Lower lobe of right lung (tissue), 2 donors: ENCODE measurements at regions not wholly inside any gene's neighbourhood (a gene's known extent, or its start where the extent isn't known, plus 50 kb on each side); places are given as distances from the start of the nearest gene placed in this dataset.
A peak's percentile ranks its signal among the peaks of the same experiment; 100 is the strongest.

Experiments used
- ATAC-seq, 2 donors: fragments of 200-7000 bp; cut with Tn5 transposase; one replicate each; pipeline ENCODE4 v1.9.1; 2020 to 2022; ENCODE audit warnings: mild to moderate bottlenecking in 2 of 2, moderate library complexity in 2 of 2
- DNase-seq: peaks from one replicate; pipeline ENCODE4 v3.0.0-alpha.2; 2020
- H3K27ac ChIP-seq: fragments of 200-600 bp; one replicate; pipeline ENCODE4 v1.8.0; 2022
- H3K27me3 ChIP-seq: fragments of 200-600 bp; one replicate; pipeline ENCODE4 v1.8.0; 2022; ENCODE audit warnings: low read depth
- H3K36me3 ChIP-seq: fragments of 200-600 bp; one replicate; pipeline ENCODE4 v1.8.0; 2022; ENCODE audit warnings: mild to moderate bottlenecking
- H3K4me1 ChIP-seq: fragments of 200-600 bp; one replicate; pipeline ENCODE4 v1.8.0; 2022
- H3K4me3 ChIP-seq: fragments of 200-600 bp; one replicate; pipeline ENCODE4 v1.8.0; 2022; ENCODE audit warnings: mild to moderate bottlenecking
- H3K9me3 ChIP-seq: fragments of 200-600 bp; one replicate; pipeline ENCODE4 v1.8.0; 2022
- intact Hi-C: fragments of 100-400 bp; cut with DNase I; formaldehyde crosslinking; loops from one replicate; pipeline ENCODE4 v1.11.0; 2022
- TF ChIP-seq, protein P1 (sequence below): fragments of 200-600 bp; IDR thresholded peaks from one replicate; pipeline ENCODE4 v1.8.0; 2022; ENCODE audit warnings: antibody characterized with exemption, mild to moderate bottlenecking
- donor health status: DM: no; HTN: yes; CAD: no; lungs with severe emphysema.

DNA sequence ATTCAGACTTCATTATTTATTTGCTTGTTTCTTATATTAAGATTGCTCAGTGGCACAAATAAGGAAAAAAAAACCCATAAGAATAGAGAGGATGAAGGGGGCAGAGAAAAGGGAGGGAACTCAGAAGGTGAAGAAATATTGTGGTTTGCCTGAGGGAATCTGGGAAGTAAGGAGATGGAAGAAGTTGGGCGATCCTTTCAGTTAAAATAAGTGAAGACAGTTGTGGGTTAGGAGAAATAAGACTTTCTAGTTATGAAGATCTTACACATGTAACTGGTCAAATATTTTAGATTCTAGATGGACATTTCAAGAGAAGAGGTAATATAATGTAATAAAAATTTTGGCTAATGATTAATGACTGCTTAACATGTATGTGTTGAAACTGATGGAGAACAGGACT lies 138.7 kb upstream of the LIMCH1 start:
- TF ChIP-seq, protein P1, sequence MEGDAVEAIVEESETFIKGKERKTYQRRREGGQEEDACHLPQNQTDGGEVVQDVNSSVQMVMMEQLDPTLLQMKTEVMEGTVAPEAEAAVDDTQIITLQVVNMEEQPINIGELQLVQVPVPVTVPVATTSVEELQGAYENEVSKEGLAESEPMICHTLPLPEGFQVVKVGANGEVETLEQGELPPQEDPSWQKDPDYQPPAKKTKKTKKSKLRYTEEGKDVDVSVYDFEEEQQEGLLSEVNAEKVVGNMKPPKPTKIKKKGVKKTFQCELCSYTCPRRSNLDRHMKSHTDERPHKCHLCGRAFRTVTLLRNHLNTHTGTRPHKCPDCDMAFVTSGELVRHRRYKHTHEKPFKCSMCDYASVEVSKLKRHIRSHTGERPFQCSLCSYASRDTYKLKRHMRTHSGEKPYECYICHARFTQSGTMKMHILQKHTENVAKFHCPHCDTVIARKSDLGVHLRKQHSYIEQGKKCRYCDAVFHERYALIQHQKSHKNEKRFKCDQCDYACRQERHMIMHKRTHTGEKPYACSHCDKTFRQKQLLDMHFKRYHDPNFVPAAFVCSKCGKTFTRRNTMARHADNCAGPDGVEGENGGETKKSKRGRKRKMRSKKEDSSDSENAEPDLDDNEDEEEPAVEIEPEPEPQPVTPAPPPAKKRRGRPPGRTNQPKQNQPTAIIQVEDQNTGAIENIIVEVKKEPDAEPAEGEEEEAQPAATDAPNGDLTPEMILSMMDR = no peak
- Histone ChIP-seq H3K4me3 (no peak overlapping the region), H3K36me3 (no peaks in the 10 kb centered on the region), H3K27ac (no peak overlapping the region), H3K9me3 (no peaks in the 10 kb centered on the region), H3K4me1 (peaks cover 3% of the 10 kb centered on the region), H3K27me3 (no peaks in the 10 kb centered on the region)
- DNase-seq (no peak), ATAC-seq (no peak)
- intact Hi-C loops = no loop called here

DNA sequence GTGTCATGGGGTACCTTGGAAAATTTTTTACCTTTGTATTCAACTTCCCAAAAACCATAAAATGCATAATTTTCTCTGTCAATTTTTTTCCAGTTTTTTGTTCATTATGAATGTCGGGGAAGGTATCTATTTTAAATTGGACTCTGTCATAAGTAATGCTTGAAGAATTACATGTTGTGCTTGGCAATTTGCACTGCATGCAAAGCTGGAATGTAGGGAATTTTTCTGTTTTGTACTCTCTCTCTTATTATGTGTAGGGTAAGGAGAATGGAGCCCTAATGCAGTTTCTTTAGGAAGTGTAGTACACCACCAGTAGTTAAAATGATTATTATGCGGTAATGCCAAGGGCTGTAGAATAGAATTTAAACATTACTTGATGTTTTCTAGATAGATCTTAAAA lies 137.7 kb upstream of the LIMCH1 start:
- H3K27ac ChIP-seq = no peak overlapping the region

DNA sequence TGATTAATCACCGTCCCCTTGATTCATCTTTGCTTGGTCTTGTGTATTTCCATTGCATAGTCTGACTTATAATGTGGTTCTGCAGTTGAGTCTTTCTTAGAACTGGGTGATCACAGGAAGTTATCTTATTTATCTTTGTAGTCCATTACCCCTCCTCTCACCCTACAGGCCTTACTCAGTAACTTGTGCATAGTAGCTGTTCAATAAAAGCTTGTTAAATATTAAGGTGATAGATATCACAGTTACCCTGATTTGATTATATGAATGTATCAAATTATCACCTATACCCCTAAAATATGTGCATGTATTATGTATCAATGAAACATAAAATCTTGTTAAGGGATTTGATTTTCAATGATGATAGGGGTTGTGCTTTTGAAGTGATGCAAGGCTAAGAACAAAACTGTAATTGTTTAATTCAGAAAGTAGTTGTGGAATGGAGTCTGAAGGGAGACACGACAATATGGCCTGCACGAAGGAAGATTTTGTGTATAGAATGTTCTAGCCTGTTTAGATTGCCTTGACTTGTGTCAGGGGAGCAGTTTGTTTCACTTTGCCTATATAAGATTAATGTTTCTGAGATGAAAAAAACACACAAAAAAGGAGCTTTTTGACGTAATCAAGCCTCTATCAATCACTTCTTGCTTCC lies 132.4 kb upstream of the LIMCH1 start:
- TF ChIP-seq, protein P1 = no peak
- intact Hi-C loops = no loop called here
- H3K9me3 ChIP-seq = no peaks in the 10 kb centered on the region
- no peaks in the 10 kb centered on the region for H3K36me3 ChIP-seq
- H3K27ac ChIP-seq = no peak overlapping the region
- no peak for ATAC-seq
- no peak for DNase-seq
- H3K4me3 ChIP-seq = no peak overlapping the region
- peaks cover 13% of the 10 kb centered on the region for H3K4me1 ChIP-seq
- H3K27me3 ChIP-seq = no peaks in the 10 kb centered on the region

More for the DNA sequence above, 137.7 kb upstream of the LIMCH1 start:
- TF ChIP-seq, protein P1 = no peak
- DNase-seq = no peak
- Histone ChIP-seq H3K4me1 (peaks cover 3% of the 10 kb centered on the region), H3K27me3 (no peaks in the 10 kb centered on the region), H3K4me3 (no peak overlapping the region), H3K36me3 (no peaks in the 10 kb centered on the region), H3K9me3 (no peaks in the 10 kb centered on the region)
- ATAC-seq = no peak
- intact Hi-C loops = no loop called here

DNA sequence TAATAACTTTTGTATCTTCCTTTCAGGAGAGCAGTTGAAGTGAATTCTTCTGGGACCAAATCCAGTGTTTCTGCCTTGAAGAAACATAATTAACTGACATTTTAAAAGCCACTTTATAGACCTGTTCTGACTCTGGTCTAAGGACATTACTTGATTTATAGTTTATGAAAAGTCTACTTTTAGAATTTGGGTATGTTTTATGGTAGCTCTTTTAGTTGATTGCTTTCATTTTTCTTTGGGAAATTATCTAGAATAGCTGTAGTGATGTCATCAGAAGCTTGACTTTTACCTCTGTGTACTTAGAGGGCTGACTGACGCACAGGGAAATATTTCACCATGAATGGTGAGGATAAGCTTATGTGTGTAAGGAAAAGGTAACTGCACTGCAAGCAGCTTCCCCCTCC lies 131.8 kb upstream of the LIMCH1 start:
- ATAC-seq = peak; percentile 50 to 85
- TF ChIP-seq, protein P1 = no peak

DNA sequence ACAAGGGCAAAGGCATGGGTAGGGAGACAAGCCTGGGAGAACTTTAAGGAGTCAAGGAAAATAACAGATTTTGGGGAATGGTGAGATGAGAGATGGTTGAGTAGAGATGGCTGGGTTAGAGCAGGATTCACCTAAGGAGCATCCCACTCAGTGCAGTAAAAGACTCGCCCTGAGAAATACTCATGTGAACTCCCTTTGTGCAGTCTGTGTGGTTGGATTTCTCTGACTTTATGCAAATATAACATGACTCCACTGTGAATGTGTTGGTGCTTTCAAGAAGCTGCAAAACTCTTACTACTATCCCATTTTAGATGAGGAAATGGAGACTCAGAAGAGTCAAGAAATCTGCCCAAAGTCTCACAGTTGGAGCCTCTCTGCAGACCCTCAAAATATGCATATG lies 129.8 kb upstream of the LIMCH1 start:
- peaks cover 21% of the 10 kb centered on the region for H3K4me1 ChIP-seq
- no peaks in the 10 kb centered on the region for H3K27me3 ChIP-seq
- no peaks in the 10 kb centered on the region for H3K9me3 ChIP-seq
- DNase-seq = no peak
- H3K4me3 ChIP-seq = no peak overlapping the region
- intact Hi-C loops = no loop called here
- TF ChIP-seq, protein P1 = no peak
- no peaks in the 10 kb centered on the region for H3K36me3 ChIP-seq
- no peak overlapping the region for H3K27ac ChIP-seq
- ATAC-seq = no peak

More for the DNA sequence above, 131.8 kb upstream of the LIMCH1 start:
- no peak overlapping the region for H3K27ac ChIP-seq
- no peaks in the 10 kb centered on the region for H3K27me3 ChIP-seq
- peaks cover 18% of the 10 kb centered on the region for H3K4me1 ChIP-seq
- intact Hi-C loops = no loop called here
- H3K4me3 ChIP-seq = no peak overlapping the region
- H3K36me3 ChIP-seq = no peaks in the 10 kb centered on the region
- no peak for DNase-seq
- H3K9me3 ChIP-seq = no peaks in the 10 kb centered on the region
